Erythroblast (primary cell): ENCODE measurements at regions not wholly inside any gene's neighbourhood (a gene's known extent, or its start where the extent isn't known, plus 50 kb on each side); places are given as distances from the start of the nearest gene placed in this dataset.

Source experiments
- GATA1 ChIP-seq: IDR thresholded peaks from 2 replicates; pipeline ENCODE4 v1.6.1; 2011; ENCODE audit warnings: low read depth, mild to moderate bottlenecking, control low read depth, low read length, moderate library complexity
- POLR2A ChIP-seq: IDR thresholded peaks from 2 replicates; pipeline ENCODE4 v1.6.1; 2011; ENCODE audit warnings: mild to moderate bottlenecking, low read length

DNA sequence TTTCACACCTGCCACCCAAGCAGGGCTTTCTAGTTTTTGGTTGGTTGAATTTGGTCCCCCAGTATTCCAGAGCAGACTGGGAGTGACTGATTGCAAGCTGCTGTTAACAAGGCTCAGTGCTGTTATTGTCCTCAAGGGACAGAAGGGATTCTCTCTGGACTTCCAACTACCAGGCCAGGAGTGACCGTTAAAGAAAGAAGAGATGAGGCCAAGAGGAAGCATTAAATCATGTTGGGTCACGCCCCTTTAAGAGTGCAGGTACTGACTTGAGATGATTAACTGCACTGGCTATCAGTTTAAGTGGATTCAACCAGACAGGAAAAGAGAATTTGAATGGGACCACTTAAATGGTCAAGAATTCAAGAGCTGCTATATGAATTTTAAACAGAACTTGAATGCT, 220.8 kb upstream of the PCSK5 start:
- TF ChIP-seq POLR2A (no peak), GATA1 (no peak)
